ENCODE measurements at regions not wholly inside any gene's neighbourhood (a gene's known extent, or its start where the extent isn't known, plus 50 kb on each side); places are given as distances from the start of the nearest gene placed in this dataset.

DNA sequence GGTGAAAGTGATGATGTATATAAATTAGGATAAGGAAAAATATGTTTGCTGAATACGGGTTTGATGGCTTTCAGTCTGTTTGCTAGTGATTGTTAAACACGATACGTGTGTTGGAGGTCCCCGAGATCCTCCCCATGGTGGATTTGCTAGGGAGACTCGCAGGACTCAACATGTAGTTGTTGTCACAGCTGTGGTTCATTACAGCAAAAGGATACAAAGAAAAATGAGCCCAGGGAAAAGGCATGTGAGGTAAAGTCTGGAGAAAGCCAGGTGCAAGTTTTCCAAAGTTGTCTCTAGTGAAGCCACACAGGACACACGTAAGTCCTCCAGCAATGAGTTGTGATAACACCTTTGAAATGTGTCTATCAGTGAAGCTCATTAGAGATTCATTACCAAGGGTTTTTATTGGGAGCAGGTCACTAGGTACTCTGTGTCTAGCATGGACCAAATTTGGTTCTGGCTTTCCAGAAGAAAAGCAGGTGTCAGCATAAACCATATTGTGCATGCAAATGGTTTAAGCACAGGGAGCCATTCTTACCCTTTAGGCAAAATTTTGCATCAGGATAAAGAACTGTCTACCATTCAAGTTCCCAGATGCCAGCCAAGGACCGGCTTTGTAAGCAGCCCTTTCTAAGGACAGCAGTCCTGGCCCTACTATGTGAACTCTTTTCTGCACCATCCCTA is 215.2 kb upstream of the WSCD1 start:
- CTCF ChIA-PET: no interaction called here
- ATAC-seq (ENCODE audit: low read depth) (no peak), DNase-seq (no peak)
- TF ChIP-seq, protein P1, sequence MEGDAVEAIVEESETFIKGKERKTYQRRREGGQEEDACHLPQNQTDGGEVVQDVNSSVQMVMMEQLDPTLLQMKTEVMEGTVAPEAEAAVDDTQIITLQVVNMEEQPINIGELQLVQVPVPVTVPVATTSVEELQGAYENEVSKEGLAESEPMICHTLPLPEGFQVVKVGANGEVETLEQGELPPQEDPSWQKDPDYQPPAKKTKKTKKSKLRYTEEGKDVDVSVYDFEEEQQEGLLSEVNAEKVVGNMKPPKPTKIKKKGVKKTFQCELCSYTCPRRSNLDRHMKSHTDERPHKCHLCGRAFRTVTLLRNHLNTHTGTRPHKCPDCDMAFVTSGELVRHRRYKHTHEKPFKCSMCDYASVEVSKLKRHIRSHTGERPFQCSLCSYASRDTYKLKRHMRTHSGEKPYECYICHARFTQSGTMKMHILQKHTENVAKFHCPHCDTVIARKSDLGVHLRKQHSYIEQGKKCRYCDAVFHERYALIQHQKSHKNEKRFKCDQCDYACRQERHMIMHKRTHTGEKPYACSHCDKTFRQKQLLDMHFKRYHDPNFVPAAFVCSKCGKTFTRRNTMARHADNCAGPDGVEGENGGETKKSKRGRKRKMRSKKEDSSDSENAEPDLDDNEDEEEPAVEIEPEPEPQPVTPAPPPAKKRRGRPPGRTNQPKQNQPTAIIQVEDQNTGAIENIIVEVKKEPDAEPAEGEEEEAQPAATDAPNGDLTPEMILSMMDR (IDR thresholded peaks at IDR 0.05): no peak
- no peaks in the 10 kb centered on the region for H3K27me3 Mint-ChIP-seq
- H3K9me3 Mint-ChIP-seq: no peaks in the 10 kb centered on the region
- POLR2A ChIA-PET: no interaction called here
- no peak overlapping the region for H3K27ac Mint-ChIP-seq
- no peaks in the 10 kb centered on the region for H3K4me1 Mint-ChIP-seq
- intact Hi-C loops (cut with micrococcal nuclease): no loop called here
- H3K4me3 Mint-ChIP-seq: no peak overlapping the region
- H3K36me3 Mint-ChIP-seq (ENCODE audit: low read depth): no peaks in the 10 kb centered on the region

DNA sequence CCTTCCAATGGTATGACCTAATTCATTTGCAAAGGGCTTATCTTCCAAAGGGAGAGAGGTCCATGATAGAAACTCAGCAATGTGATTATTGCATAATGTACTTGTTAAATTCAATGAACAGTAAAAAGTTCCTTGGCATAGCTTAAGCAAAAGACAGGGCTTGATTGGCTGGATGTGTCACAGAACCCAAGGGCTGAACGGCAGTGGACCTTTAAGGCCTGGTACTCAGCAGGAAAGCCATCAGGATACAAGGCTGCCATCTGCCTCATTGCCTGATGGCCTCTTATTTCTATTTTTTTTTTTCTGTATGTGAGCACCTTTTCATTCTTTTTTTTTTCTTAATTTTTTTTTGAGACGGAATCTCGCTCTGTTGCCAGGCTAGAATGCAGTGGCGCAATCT is 208.9 kb upstream of the WSCD1 start:
- ChIA-PET POLR2A (no interaction called here), CTCF (no interaction called here)
- Mint-ChIP-seq H3K4me3 (no peak overlapping the region), H3K27me3 (peaks cover 5% of the 10 kb centered on the region), H3K36me3 (ENCODE audit: low read depth) (no peaks in the 10 kb centered on the region), H3K9me3 (no peaks in the 10 kb centered on the region), H3K27ac (no peak overlapping the region), H3K4me1 (no peaks in the 10 kb centered on the region)
- no peak for ATAC-seq (ENCODE audit: low read depth)
- no peak for DNase-seq
- TF ChIP-seq, protein P1 (IDR thresholded peaks at IDR 0.05): no peak
- intact Hi-C loops (cut with micrococcal nuclease): no loop called here

- POLR2A ChIA-PET: no interaction called here
- ATAC-seq (ENCODE audit: low read depth) (no peak), DNase-seq (no peak)
- peaks cover 5% of the 10 kb centered on the region for H3K27me3 Mint-ChIP-seq
- intact Hi-C loops (cut with micrococcal nuclease): no loop called here
- TF ChIP-seq, protein P1 (IDR thresholded peaks at IDR 0.05): no peak
- no peaks in the 10 kb centered on the region for H3K9me3 Mint-ChIP-seq
- H3K4me1 Mint-ChIP-seq: no peaks in the 10 kb centered on the region
- CTCF ChIA-PET: no interaction called here
- no peaks in the 10 kb centered on the region for H3K36me3 Mint-ChIP-seq (ENCODE audit: low read depth)
- no peak overlapping the region for H3K27ac Mint-ChIP-seq
- H3K4me3 Mint-ChIP-seq: no peak overlapping the region
Measured at GRCh38 chr17:5861854-5862253, 208.3 kb upstream of the WSCD1 start.

DNA sequence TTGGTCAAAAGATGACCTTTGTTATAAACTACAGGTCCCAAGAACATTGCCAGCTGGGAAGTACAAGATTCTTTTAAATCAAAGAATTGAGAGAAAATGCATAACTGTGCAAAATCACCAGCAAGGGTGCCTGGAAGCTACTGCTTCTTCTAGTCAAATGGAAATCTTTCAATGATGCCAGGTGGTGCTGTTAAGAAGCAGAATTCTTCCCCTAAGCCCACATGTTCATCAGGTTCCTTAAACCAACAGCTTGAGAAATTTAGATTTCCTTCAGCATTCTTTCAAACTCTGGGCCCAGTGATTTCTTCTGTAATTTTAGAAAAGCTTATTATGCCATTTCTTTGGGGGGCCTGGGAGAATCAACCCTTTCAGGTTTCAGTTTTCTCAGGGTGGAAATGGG is 207.8 kb upstream of the WSCD1 start:
- POLR2A ChIA-PET: no interaction called here
- ATAC-seq (ENCODE audit: low read depth): no peak
- no peak for DNase-seq

DNA sequence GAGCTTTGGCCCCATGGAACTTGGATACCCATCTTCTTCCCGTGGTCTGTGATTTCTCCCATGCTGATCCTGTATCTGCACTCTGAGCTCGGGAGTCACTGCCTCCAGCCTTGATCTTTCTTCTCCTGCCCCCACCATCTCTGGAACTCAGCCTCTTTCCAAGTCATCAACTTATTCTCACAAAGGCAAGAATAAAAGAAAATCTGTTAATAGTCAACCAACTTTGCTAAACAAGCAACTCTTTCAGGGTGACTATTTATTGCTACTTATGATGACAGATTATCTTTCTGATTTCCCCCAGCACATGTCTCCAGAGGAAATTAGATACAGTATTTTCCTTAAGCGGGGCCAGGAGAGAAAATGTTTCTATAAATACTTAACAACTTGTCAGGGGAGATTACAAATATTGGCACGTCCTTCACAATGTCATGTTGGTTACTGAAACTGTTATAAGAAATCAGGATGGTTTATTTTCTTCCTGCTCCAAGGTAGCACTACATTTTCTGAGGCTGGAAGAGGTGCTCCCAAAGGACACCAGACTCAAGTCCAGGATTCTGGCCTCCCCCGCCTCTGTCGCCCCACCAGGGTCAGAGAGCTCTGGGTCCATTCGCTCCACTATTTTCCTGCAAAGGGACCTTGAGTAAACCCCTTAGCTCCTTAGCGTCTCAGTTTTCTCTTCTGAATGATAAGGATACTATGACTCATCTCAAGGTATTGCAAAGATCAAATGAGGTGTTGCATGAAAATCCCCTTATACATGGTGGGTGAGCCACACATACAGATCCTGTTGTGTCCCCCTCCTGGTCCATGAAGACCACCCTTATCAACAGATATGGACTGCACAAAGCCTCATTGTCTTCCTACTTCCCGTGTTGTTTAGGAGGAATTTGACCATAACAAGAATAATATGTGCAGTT is 205.2 kb upstream of the WSCD1 start:
- Mint-ChIP-seq H3K4me1 (no peaks in the 10 kb centered on the region), H3K9me3 (no peaks in the 10 kb centered on the region), H3K36me3 (ENCODE audit: low read depth) (no peaks in the 10 kb centered on the region), H3K4me3 (no peak overlapping the region), H3K27me3 (peaks cover 5% of the 10 kb centered on the region), H3K27ac (no peak overlapping the region)
- ChIA-PET POLR2A (no interaction called here), CTCF (no interaction called here)
- intact Hi-C loops (cut with micrococcal nuclease): no loop called here
- DNase-seq: no peak
- TF ChIP-seq, protein P1 (IDR thresholded peaks at IDR 0.05): no peak
- no peak for ATAC-seq (ENCODE audit: low read depth)

More for the DNA sequence above, 207.8 kb upstream of the WSCD1 start:
- TF ChIP-seq, protein P1 (IDR thresholded peaks at IDR 0.05): no peak
- Mint-ChIP-seq H3K4me3 (no peak overlapping the region), H3K36me3 (ENCODE audit: low read depth) (no peaks in the 10 kb centered on the region), H3K27me3 (peaks cover 5% of the 10 kb centered on the region), H3K4me1 (no peaks in the 10 kb centered on the region), H3K9me3 (no peaks in the 10 kb centered on the region), H3K27ac (no peak overlapping the region)
- intact Hi-C loops (cut with micrococcal nuclease): no loop called here
- CTCF ChIA-PET: no interaction called here
